Pulmonary artery endothelial cell (primary cell): ENCODE measurements at regions not wholly inside any gene's neighbourhood (a gene's known extent, or its start where the extent isn't known, plus 50 kb on each side); places are given as distances from the start of the nearest gene placed in this dataset.

Experiments used
- DNase-seq: peaks from one replicate; pipeline ENCODE4 v3.0.0-alpha.2; 2011; ENCODE audit warnings: low read depth, low spot score

GRCh38 chr14:34044666-34045306 is 93.9 kb upstream of the EGLN3 start:
- DNase-seq = no peak

- DNase-seq = no peak
These were observed 93.4 kb upstream of the EGLN3 start for GRCh38 chr14:34044373-34044637.

GRCh38 chr14:34043627-34044372 is 92.9 kb upstream of the EGLN3 start:
- no peak for DNase-seq

- DNase-seq = no peak
These were observed 90.3 kb upstream of the EGLN3 start for GRCh38 chr14:34041220-34041619.

GRCh38 chr14:34040766-34041165 is 89.9 kb upstream of the EGLN3 start:
- DNase-seq = no peak

- DNase-seq = no peak
These were observed 88.7 kb upstream of the EGLN3 start for GRCh38 chr14:34039428-34040047.

- DNase-seq = no peak
These were observed 87.6 kb upstream of the EGLN3 start for GRCh38 chr14:34038358-34039057.

- no peak for DNase-seq
These were observed 85.5 kb upstream of the EGLN3 start for GRCh38 chr14:34036319-34036766.

- no peak for DNase-seq
These were observed 85.0 kb upstream of the EGLN3 start for GRCh38 chr14:34035934-34036250.

GRCh38 chr14:34035177-34035933 is 84.5 kb upstream of the EGLN3 start:
- no peak for DNase-seq

GRCh38 chr14:34034447-34035176 is 83.7 kb upstream of the EGLN3 start:
- no peak for DNase-seq

GRCh38 chr14:34032720-34033119 is 81.8 kb upstream of the EGLN3 start:
- no peak for DNase-seq

GRCh38 chr14:34030864-34031263 is 80.0 kb upstream of the EGLN3 start:
- no peak for DNase-seq

- no peak for DNase-seq
These were observed 79.1 kb upstream of the EGLN3 start for GRCh38 chr14:34029921-34030334.

- DNase-seq = no peak
These were observed 77.2 kb upstream of the EGLN3 start for GRCh38 chr14:34027990-34028495.

GRCh38 chr14:34027130-34027989 is 76.5 kb upstream of the EGLN3 start:
- DNase-seq = no peak

GRCh38 chr14:34025325-34026017 is 74.6 kb upstream of the EGLN3 start:
- no peak for DNase-seq

GRCh38 chr14:34024768-34025144 is 73.9 kb upstream of the EGLN3 start:
- no peak for DNase-seq
